ES-I3 (cell line): ENCODE measurements at regions not wholly inside any gene's neighbourhood (a gene's known extent, or its start where the extent isn't known, plus 50 kb on each side); places are given as distances from the start of the nearest gene placed in this dataset.
"Not testable (repeated sequence)": the region's sequence is repeated elsewhere in the genome, so short reads cannot be mapped to it uniquely, and the experiment has no call there.

Experiments used
- H3K36me3 ChIP-seq: 2 replicates; pipeline ENCODE4 v1.6.1; 2013; ENCODE audit warnings: mild to moderate bottlenecking, low read length, control low read depth, moderate library complexity; ENCODE audit not compliant: insufficient read depth
- H3K4me1 ChIP-seq: 2 replicates; pipeline ENCODE4 v1.6.1; 2013; ENCODE audit warnings: mild to moderate bottlenecking, control low read depth, low read length; ENCODE audit not compliant: insufficient read depth
- H3K9ac ChIP-seq: 2 replicates; pipeline ENCODE4 v1.6.1; 2013; ENCODE audit warnings: low read depth, mild to moderate bottlenecking, low read length, moderate library complexity
- H3K9me3 ChIP-seq: 2 replicates; pipeline ENCODE4 v1.6.1; 2013; ENCODE audit warnings: mild to moderate bottlenecking, low read length, moderate library complexity; ENCODE audit not compliant: control insufficient read depth, insufficient read depth

- Histone ChIP-seq H3K9ac (no peak overlapping the region), H3K36me3 (no peaks in the 10 kb centered on the region), H3K9me3 (no peaks in the 10 kb centered on the region), H3K4me1 (no peaks in the 10 kb centered on the region)
These were observed 404.7 kb downstream of the DAD1 start for GRCh38 chr14:22184157-22184829.

- H3K9me3 ChIP-seq: no peaks in the 10 kb centered on the region
- no peak overlapping the region for H3K9ac ChIP-seq
- no peaks in the 10 kb centered on the region for H3K4me1 ChIP-seq
These were observed 409.0 kb downstream of the DAD1 start for GRCh38 chr14:22180045-22180444.

GRCh38 chr14:22179190-22179589, 409.8 kb downstream of the DAD1 start:
- Histone ChIP-seq H3K4me1 (no peaks in the 10 kb centered on the region), H3K9me3 (no peaks in the 10 kb centered on the region), H3K9ac (no peak overlapping the region), H3K36me3 (no peaks in the 10 kb centered on the region)

More at GRCh38 chr14:22180045-22180444, 409.0 kb downstream of the DAD1 start:
- H3K36me3 ChIP-seq: no peaks in the 10 kb centered on the region

- no peaks in the 10 kb centered on the region for H3K4me1 ChIP-seq
- H3K36me3 ChIP-seq: no peaks in the 10 kb centered on the region
- H3K9me3 ChIP-seq: no peaks in the 10 kb centered on the region
- no peak overlapping the region for H3K9ac ChIP-seq
These were observed 410.6 kb downstream of the DAD1 start for GRCh38 chr14:22178333-22178839.

GRCh38 chr14:22177870-22178269, 411.2 kb downstream of the DAD1 start:
- H3K9me3 ChIP-seq: no peaks in the 10 kb centered on the region
- no peaks in the 10 kb centered on the region for H3K36me3 ChIP-seq
- H3K9ac ChIP-seq: no peak overlapping the region
- no peaks in the 10 kb centered on the region for H3K4me1 ChIP-seq

GRCh38 chr14:22176957-22177356, 412.1 kb downstream of the DAD1 start:
- H3K9ac ChIP-seq: no peak overlapping the region
- H3K4me1 ChIP-seq: peaks cover under 1% of the 10 kb centered on the region; the same call in 1 of the 2 replicates
- no peaks in the 10 kb centered on the region for H3K9me3 ChIP-seq
- no peaks in the 10 kb centered on the region for H3K36me3 ChIP-seq

- not testable (repeated sequence) for H3K4me1 ChIP-seq, H3K9ac ChIP-seq
These were observed 413.8 kb downstream of the DAD1 start for GRCh38 chr14:22175278-22175558.

GRCh38 chr14:22174412-22175277, 414.4 kb downstream of the DAD1 start:
- peaks cover 9% of the 10 kb centered on the region; the same call in 1 of the 2 replicates for H3K4me1 ChIP-seq
- H3K9me3 ChIP-seq: no peaks in the 10 kb centered on the region
- no peaks in the 10 kb centered on the region for H3K36me3 ChIP-seq
- H3K9ac ChIP-seq: no peak overlapping the region

More at GRCh38 chr14:22175278-22175558, 413.8 kb downstream of the DAD1 start:
- H3K36me3 ChIP-seq, H3K9me3 ChIP-seq: not testable (repeated sequence)

GRCh38 chr14:22168092-22168955, 420.7 kb downstream of the DAD1 start:
- H3K9ac ChIP-seq: no peak overlapping the region

GRCh38 chr14:22164616-22165015, 424.4 kb downstream of the DAD1 start:
- H3K36me3 ChIP-seq: no peaks in the 10 kb centered on the region

More at GRCh38 chr14:22168092-22168955, 420.7 kb downstream of the DAD1 start:
- no peaks in the 10 kb centered on the region for H3K36me3 ChIP-seq
- peaks cover 9% of the 10 kb centered on the region; the same call in 1 of the 2 replicates for H3K4me1 ChIP-seq
- no peaks in the 10 kb centered on the region for H3K9me3 ChIP-seq

GRCh38 chr14:22163051-22163450, 426.0 kb downstream of the DAD1 start:
- H3K9me3 ChIP-seq: no peaks in the 10 kb centered on the region
- H3K36me3 ChIP-seq: no peaks in the 10 kb centered on the region
- no peak overlapping the region for H3K9ac ChIP-seq
- no peaks in the 10 kb centered on the region for H3K4me1 ChIP-seq

More at GRCh38 chr14:22164616-22165015, 424.4 kb downstream of the DAD1 start:
- H3K4me1 ChIP-seq: no peaks in the 10 kb centered on the region
- no peaks in the 10 kb centered on the region for H3K9me3 ChIP-seq
- H3K9ac ChIP-seq: no peak overlapping the region

GRCh38 chr14:22159957-22160356, 429.1 kb downstream of the DAD1 start:
- no peaks in the 10 kb centered on the region for H3K36me3 ChIP-seq
- no peak overlapping the region for H3K9ac ChIP-seq
- no peaks in the 10 kb centered on the region for H3K4me1 ChIP-seq
- no peaks in the 10 kb centered on the region for H3K9me3 ChIP-seq

GRCh38 chr14:22159099-22159498, 429.9 kb downstream of the DAD1 start:
- H3K9me3 ChIP-seq: no peaks in the 10 kb centered on the region
- H3K4me1 ChIP-seq: no peaks in the 10 kb centered on the region
- no peak overlapping the region for H3K9ac ChIP-seq
- no peaks in the 10 kb centered on the region for H3K36me3 ChIP-seq

- no peaks in the 10 kb centered on the region for H3K4me1 ChIP-seq
- no peak overlapping the region for H3K9ac ChIP-seq
- no peaks in the 10 kb centered on the region; the same call in 1 of the 2 replicates for H3K9me3 ChIP-seq
- H3K36me3 ChIP-seq: no peaks in the 10 kb centered on the region
These were observed 430.5 kb downstream of the DAD1 start for GRCh38 chr14:22158560-22158959.
